ENCODE measurements at regions not wholly inside any gene's neighbourhood (a gene's known extent, or its start where the extent isn't known, plus 50 kb on each side); places are given as distances from the start of the nearest gene placed in this dataset.

DNA sequence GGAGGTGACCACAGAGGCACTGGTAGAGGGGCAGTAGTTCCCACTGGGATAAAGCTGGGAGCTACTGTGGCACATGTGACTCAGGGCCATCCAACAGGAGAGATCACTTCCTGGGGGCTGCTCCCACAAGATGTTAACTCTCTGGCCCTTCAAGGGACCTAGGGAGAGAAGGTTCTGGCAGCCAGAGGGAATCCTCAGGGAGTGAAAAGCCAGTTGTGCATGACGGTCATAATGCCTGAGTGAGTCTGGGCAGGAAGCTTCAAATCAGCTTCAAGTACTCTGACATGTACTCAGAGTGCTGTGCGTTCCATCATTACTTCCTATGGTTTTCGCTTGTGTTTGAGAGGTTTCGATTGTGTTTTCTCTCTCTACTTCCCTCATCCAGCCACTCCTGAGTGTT is 388.5 kb downstream of the GABRG2 start:
- H3K9me3 ChIP-seq: peaks cover 0 to 27% (median 15%) of the 10 kb centered on the region in 4 donors
- WGBS: 88% methylated on average over 4 of the region's 4 CpGs
- no peak for DNase-seq (ENCODE audit: extremely low spot score)
- no peaks in the 10 kb centered on the region for H3K36me3 ChIP-seq
- no peak overlapping the region for H3K27ac ChIP-seq (replicated peaks in 1 of 4)
- H3K4me3 ChIP-seq: no peak overlapping the region
- H3K27me3 ChIP-seq: no peaks in the 10 kb centered on the region
- intact Hi-C loops (cut with DNase I): no loop called here
- no peaks in the 10 kb centered on the region for H3K4me1 ChIP-seq
- TF ChIP-seq POLR2A (IDR thresholded peaks at IDR 0.05; ENCODE audit: low read depth): no peak
- no peak for TF ChIP-seq EP300 (IDR thresholded peaks at IDR 0.05)
- no peak for TF ChIP-seq POLR2AphosphoS5 (IDR thresholded peaks at IDR 0.05)
- TF ChIP-seq CTCF (IDR thresholded peaks at IDR 0.05): no peak

- H3K4me1 ChIP-seq: no peaks in the 10 kb centered on the region
- intact Hi-C loops (cut with DNase I): no loop called here
- no peaks in the 10 kb centered on the region for H3K36me3 ChIP-seq
- no peaks in the 10 kb centered on the region for H3K9me3 ChIP-seq
- TF ChIP-seq POLR2A (IDR thresholded peaks at IDR 0.05; ENCODE audit: low read depth) (no peak), EP300 (IDR thresholded peaks at IDR 0.05) (no peak), POLR2AphosphoS5 (IDR thresholded peaks at IDR 0.05) (no peak), CTCF (IDR thresholded peaks at IDR 0.05) (no peak)
- no peak overlapping the region for H3K27ac ChIP-seq (replicated peaks in 1 of 4)
- DNase-seq (ENCODE audit: extremely low spot score): no peak
- H3K4me3 ChIP-seq: no peak overlapping the region
- 72% methylated on average over 1 of the region's 1 CpG for WGBS
- H3K27me3 ChIP-seq: no peaks in the 10 kb centered on the region
Measured at GRCh38 chr5:162466011-162466410, 398.4 kb downstream of the GABRG2 start.

DNA sequence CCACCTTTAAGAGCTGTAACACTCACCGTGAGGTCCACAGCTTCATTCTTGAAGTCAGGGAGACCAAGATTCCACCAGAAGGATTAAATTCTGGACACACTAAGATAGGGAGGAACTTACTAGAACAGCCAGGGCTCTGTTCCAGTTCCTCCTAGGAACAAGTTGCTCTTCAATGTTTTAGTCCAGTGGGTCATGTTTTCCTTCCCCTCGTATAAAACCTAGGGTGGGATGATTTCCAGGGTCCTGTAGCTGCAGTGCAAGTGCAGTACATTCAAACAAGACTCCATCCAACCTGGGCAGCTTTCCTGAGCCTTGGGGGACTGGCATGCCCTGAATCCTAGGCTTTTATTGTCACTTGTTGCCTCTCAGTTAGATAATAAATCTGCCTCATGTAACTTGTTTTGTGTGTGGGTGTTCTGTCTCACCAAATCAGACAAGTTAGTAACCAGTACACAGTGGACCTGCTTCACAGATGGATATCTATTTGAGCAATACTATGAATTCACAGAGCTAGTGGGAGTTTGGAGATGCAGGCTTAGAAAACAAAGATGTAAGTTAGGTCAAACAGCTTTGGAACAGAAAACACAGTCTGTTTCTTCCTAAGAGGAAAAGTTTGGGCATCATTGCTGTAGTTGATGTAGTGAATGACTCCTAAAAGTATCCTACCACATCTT is 405.6 kb downstream of the GABRG2 start:
- no peak for TF ChIP-seq POLR2A (IDR thresholded peaks at IDR 0.05; ENCODE audit: low read depth)
- H3K27ac ChIP-seq (replicated peaks in 1 of 4): no peak overlapping the region
- no peak overlapping the region for H3K4me3 ChIP-seq
- H3K4me1 ChIP-seq: no peaks in the 10 kb centered on the region
- DNase-seq (ENCODE audit: extremely low spot score): no peak
- intact Hi-C loops (cut with DNase I): no loop called here
- no peaks in the 10 kb centered on the region for H3K9me3 ChIP-seq
- WGBS: 72% methylated on average over 2 of the region's 2 CpGs
- no peaks in the 10 kb centered on the region for H3K36me3 ChIP-seq
- no peaks in the 10 kb centered on the region for H3K27me3 ChIP-seq

GRCh38 chr5:162474239-162474638 is 406.7 kb downstream of the GABRG2 start:
- H3K27me3 ChIP-seq: no peaks in the 10 kb centered on the region
- no peak overlapping the region for H3K4me3 ChIP-seq
- no peak for TF ChIP-seq POLR2A (IDR thresholded peaks at IDR 0.05; ENCODE audit: low read depth)
- no peak for TF ChIP-seq EP300 (IDR thresholded peaks at IDR 0.05)
- TF ChIP-seq POLR2AphosphoS5 (IDR thresholded peaks at IDR 0.05): no peak
- TF ChIP-seq CTCF (IDR thresholded peaks at IDR 0.05): no peak
- H3K4me1 ChIP-seq: no peaks in the 10 kb centered on the region
- H3K9me3 ChIP-seq: no peaks in the 10 kb centered on the region
- H3K27ac ChIP-seq (replicated peaks in 1 of 4): no peak overlapping the region
- no peaks in the 10 kb centered on the region for H3K36me3 ChIP-seq
- intact Hi-C loops (cut with DNase I): no loop called here
- DNase-seq (ENCODE audit: extremely low spot score): no peak

- intact Hi-C loops (cut with DNase I): no loop called here
- H3K4me1 ChIP-seq: no peaks in the 10 kb centered on the region
Measured at GRCh38 chr5:162484095-162484494, 416.5 kb downstream of the GABRG2 start.

More at GRCh38 chr5:162484095-162484494, 416.5 kb downstream of the GABRG2 start:
- no peaks in the 10 kb centered on the region for H3K9me3 ChIP-seq
- WGBS: 93% methylated on average over 6 of the region's 6 CpGs
- H3K4me3 ChIP-seq: no peak overlapping the region
- H3K36me3 ChIP-seq: no peaks in the 10 kb centered on the region
- TF ChIP-seq POLR2A (IDR thresholded peaks at IDR 0.05; ENCODE audit: low read depth) (no peak), CTCF (IDR thresholded peaks at IDR 0.05) (no peak), EP300 (IDR thresholded peaks at IDR 0.05) (no peak), POLR2AphosphoS5 (IDR thresholded peaks at IDR 0.05) (no peak)
- DNase-seq (ENCODE audit: extremely low spot score): no peak
- H3K27ac ChIP-seq (replicated peaks in 1 of 4): no peak overlapping the region
- no peaks in the 10 kb centered on the region for H3K27me3 ChIP-seq
